Fibroblast of pulmonary artery (primary cell): ENCODE measurements at regions not wholly inside any gene's neighbourhood (a gene's known extent, or its start where the extent isn't known, plus 50 kb on each side); places are given as distances from the start of the nearest gene placed in this dataset.
A peak's percentile ranks its signal among the peaks of the same experiment; 100 is the strongest.

ENCODE experiments used
- DNase-seq: peaks from one replicate; pipeline ENCODE4 v3.0.0-alpha.2; 2010; ENCODE audit warnings: low read depth
- H3K4me3 ChIP-seq: replicated peaks from 2 replicates; pipeline ENCODE4 v1.5.1; 2011; ENCODE audit warnings: low read depth, mild to moderate bottlenecking, control low read depth, low read length, moderate library complexity
- CTCF ChIP-seq: IDR thresholded peaks from 2 replicates; pipeline ENCODE4 v1.5.1; 2011; ENCODE audit warnings: mild to moderate bottlenecking, control low read depth, low read length, inconsistent platforms; ENCODE audit errors: missing control alignments

GRCh38 chr17:37844977-37845293 lies 79.3 kb upstream of the TBC1D3K start:
- no peak for DNase-seq
- TF ChIP-seq CTCF, result no peak
- H3K4me3 ChIP-seq, result no peak overlapping the region

GRCh38 chr17:37844158-37844976 lies 79.8 kb upstream of the TBC1D3K start:
- peak overlapping the region; percentile 14 for H3K4me3 ChIP-seq
- peak; percentile 54 for DNase-seq
- peak; percentile 83 for TF ChIP-seq CTCF

GRCh38 chr17:37842401-37842800 lies 81.8 kb upstream of the TBC1D3K start:
- DNase-seq, result no peak
- no peak for TF ChIP-seq CTCF
- no peak overlapping the region for H3K4me3 ChIP-seq

GRCh38 chr17:37841232-37841631 lies 83.0 kb upstream of the TBC1D3K start:
- DNase-seq, result no peak
- TF ChIP-seq CTCF, result no peak
- no peak overlapping the region for H3K4me3 ChIP-seq

- TF ChIP-seq CTCF, result no peak
- no peak for DNase-seq
- no peak overlapping the region for H3K4me3 ChIP-seq
These were observed 83.6 kb upstream of the TBC1D3K start for GRCh38 chr17:37840576-37840975.

- DNase-seq, result no peak
- no peak for TF ChIP-seq CTCF
- no peak overlapping the region for H3K4me3 ChIP-seq
These were observed 84.8 kb upstream of the TBC1D3K start for GRCh38 chr17:37839196-37839978.
